ENCODE measurements at regions not wholly inside any gene's neighbourhood (a gene's known extent, or its start where the extent isn't known, plus 50 kb on each side); places are given as distances from the start of the nearest gene placed in this dataset.

DNA sequence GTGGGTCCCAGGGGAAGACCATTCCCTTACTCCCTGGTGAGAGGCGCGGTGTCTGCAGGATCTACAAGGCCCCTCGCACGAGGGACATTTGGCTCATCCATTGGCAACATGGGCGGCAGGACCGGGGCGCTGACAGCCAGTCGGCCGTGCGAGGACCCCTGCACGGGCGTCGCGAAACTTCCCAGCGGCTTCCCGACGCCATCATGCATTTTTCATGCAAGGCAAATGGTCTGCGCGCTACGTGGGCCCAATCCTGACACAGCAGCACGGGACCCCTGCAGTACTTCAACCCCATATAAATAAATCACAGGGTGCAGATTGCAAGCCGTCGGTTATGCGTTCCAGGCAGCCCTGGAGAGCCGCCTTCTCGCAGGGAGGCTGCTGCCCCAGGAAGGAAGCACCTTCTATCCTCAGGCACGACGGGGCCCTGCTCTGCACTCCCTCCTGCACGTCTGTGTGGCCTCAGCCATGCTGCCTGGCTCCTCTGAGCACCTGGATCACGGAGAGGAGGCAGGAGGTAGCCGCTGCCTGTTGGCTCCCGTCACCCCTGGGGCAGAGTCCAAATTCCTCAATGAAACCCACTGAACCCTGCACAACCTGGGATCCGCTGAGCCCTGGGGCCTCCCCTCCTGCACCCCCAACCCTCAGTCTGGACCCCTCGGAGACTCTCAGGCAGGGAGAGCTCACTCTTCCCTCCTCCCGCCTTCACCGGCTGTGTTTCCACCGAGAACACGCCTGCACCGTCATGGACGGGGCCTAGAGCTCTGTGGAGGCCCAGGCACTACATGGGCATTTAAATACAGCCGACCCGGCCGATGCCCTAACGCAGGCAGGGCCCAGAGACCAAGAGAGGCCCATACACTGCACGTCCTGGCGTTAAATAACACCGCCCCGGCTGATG, 90.5 kb downstream of the PDGFA start:
- TF ChIP-seq POLR2A (IDR thresholded peaks at IDR 0.05; ENCODE audit: low read length) (no peak), GATA1 (IDR thresholded peaks at IDR 0.05; ENCODE audit: low read depth, low read length) (no peak)
